HG03060 (cell line): ENCODE measurements at regions not wholly inside any gene's neighbourhood (a gene's known extent, or its start where the extent isn't known, plus 50 kb on each side); places are given as distances from the start of the nearest gene placed in this dataset.

ENCODE experiments used
- ATAC-seq: cut with Tn5 transposase; IDR thresholded peaks from one replicate; pipeline ENCODE4 v1.9.1; 2021; ENCODE audit warnings: low read depth, moderate number of reproducible peaks; ENCODE audit not compliant: unreplicated experiment

- ATAC-seq, result no peak
Observed at GRCh38 chr6:114418304-114418972, 75.6 kb upstream of the HS3ST5 start.

GRCh38 chr6:114407426-114408035 lies 64.7 kb upstream of the HS3ST5 start:
- no peak for ATAC-seq

GRCh38 chr6:114404339-114404955 lies 61.6 kb upstream of the HS3ST5 start:
- no peak for ATAC-seq

DNA sequence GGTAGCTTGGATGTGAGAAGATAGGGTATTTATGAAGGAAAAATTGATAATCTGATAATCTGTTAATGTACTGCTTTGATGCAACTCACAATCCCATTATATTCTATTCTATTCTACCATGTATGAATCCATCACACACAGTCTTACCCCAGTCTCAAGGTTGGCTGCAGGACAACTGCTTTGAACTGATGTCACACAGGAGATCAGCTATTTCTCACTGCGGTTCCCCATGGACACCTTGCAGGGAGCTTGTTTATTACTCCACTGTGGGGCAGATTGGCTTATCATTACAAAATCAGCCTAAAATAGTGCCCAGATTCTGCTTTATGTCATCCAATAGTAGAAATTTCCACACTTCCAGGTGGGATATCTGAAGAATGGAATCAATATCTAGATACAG lies 61.0 kb upstream of the HS3ST5 start:
- ATAC-seq, result no peak

GRCh38 chr6:114398481-114398880 lies 55.7 kb upstream of the HS3ST5 start:
- ATAC-seq, result no peak
